ENCODE measurements at regions not wholly inside any gene's neighbourhood (a gene's known extent, or its start where the extent isn't known, plus 50 kb on each side); places are given as distances from the start of the nearest gene placed in this dataset.

DNA sequence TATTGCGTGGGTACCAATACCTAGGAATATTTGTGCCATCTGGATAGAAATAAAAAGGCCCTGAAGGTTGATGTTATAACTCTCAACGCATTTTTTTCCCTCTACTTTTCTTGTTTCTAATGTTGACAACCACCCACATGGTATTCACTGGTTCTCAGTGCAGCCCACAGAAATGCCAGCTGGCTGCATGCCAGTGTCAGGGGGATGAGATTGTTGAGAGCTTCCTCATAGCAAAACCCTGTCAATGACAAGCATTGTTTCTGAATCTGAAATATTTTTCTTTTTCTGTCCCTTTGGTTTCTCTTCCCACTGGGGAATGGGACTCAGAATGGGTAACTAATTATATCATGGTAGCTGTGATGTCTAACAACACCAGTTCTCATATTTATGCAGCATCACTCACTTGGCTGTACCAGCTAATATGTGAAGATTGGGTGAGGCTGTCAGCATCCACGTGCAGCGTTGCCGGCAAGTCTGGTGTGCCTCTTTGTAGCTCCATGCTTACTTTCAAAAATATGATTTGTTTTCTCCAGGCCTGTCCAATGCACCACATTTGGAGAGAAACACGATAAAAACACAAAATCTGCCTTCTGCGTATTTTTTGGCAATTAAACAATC, 284.6 kb downstream of the PTBP2 start:
- TF ChIP-seq, protein P1, sequence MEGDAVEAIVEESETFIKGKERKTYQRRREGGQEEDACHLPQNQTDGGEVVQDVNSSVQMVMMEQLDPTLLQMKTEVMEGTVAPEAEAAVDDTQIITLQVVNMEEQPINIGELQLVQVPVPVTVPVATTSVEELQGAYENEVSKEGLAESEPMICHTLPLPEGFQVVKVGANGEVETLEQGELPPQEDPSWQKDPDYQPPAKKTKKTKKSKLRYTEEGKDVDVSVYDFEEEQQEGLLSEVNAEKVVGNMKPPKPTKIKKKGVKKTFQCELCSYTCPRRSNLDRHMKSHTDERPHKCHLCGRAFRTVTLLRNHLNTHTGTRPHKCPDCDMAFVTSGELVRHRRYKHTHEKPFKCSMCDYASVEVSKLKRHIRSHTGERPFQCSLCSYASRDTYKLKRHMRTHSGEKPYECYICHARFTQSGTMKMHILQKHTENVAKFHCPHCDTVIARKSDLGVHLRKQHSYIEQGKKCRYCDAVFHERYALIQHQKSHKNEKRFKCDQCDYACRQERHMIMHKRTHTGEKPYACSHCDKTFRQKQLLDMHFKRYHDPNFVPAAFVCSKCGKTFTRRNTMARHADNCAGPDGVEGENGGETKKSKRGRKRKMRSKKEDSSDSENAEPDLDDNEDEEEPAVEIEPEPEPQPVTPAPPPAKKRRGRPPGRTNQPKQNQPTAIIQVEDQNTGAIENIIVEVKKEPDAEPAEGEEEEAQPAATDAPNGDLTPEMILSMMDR (IDR thresholded peaks at IDR 0.05; ENCODE audit: insufficient read depth, low read depth, low read length): no peak
- ChIA-PET POLR2A (no interaction called here), CTCF (interaction anchor here (1.7 to 1.9 kb wide), 2 partner anchors 9 to 11 kb away, joined by 4 to 7 read pairs; no protein-coding TSS in a partner anchor)
- Histone ChIP-seq H3K4me3 (ENCODE audit: low read depth, low read length) (no peak overlapping the region), H3K36me3 (ENCODE audit: control insufficient read depth, insufficient read depth, low read length) (no peaks in the 10 kb centered on the region), H3K27me3 (ENCODE audit: control insufficient read depth, insufficient read depth, low read length) (no peaks in the 10 kb centered on the region)
- peak; percentile 15 for DNase-seq (ENCODE audit: low read depth)

DNA sequence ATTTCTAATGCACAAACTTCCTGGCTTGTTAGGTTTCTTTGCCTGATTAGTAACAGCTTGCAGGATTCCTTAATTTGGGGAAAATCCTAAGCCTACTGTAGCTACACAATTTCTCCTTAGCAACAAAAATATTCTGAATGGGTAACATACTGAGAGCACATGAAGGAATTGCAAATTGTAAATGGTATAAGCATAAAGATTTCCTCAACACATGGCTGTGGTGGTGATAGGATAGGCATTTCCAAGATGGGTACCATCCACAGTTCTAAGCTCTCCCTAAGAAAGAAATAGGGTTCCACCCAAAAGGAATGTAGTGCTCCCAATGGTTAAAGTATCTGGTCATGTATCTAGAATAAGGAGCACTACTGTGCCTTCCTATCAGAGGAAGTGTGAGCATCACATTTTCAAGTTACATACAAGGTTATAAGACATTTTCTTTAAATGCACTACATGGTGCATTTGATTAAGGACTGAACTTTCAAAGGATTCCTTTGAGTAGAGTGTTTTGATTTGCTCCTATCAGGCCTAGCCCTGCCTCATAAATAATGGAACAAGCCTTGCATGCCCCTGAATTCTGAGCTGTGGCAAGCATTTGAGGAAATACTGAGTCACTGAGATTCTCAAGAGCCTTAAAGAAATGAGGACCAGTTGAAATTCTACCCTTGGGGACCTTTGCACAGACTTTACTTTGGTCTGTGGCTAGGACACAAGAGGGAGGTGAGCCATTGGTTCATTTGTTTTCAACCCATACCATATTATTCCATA, 286.4 kb downstream of the PTBP2 start:
- H3K27me3 ChIP-seq (ENCODE audit: control insufficient read depth, insufficient read depth, low read length): no peaks in the 10 kb centered on the region
- H3K4me3 ChIP-seq (ENCODE audit: low read depth, low read length): no peak overlapping the region
- ChIA-PET CTCF (interaction anchor here (1.9 kb wide), 1 partner anchor 13 kb away, joined by 7 read pairs; no protein-coding TSS in a partner anchor), POLR2A (no interaction called here)
- DNase-seq (ENCODE audit: low read depth): no peak
- no peaks in the 10 kb centered on the region for H3K36me3 ChIP-seq (ENCODE audit: control insufficient read depth, insufficient read depth, low read length)
- TF ChIP-seq, protein P1 (IDR thresholded peaks at IDR 0.05; ENCODE audit: insufficient read depth, low read depth, low read length): no peak

DNA sequence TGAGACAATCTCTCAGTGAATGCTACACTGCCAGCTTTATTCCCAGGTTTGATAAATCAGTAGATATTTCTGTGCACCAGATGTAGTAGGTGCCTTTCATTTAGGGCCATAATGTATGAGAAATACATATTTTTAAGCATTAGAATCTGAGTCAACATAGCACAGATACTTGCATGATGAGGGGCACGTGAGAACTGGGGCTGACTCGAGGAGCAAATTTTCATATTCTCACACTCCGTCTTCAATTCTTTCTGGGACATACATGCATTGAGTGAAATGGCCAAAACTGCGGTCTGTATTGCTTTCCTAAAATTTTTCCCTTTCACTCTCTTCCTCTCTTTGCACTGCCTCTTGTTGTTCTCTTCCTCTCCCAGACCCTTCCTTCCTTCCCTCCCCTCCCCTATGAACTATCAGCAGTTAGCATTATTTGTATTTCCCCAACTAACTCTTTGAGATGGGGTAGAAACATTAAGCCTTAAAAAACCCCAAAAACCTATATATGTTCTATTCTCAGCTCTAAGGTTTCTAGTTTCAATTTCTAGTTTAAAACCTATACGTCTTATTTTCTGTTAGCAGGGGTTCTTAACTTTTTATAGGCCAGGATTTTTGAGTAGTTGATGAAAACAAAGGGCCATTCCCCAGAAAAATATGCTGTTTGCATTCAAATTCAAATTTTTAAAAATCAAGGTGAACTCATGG, 289.1 kb downstream of the PTBP2 start:
- DNase-seq (ENCODE audit: low read depth): no peak
- TF ChIP-seq, protein P1 (IDR thresholded peaks at IDR 0.05; ENCODE audit: insufficient read depth, low read depth, low read length): no peak

DNA sequence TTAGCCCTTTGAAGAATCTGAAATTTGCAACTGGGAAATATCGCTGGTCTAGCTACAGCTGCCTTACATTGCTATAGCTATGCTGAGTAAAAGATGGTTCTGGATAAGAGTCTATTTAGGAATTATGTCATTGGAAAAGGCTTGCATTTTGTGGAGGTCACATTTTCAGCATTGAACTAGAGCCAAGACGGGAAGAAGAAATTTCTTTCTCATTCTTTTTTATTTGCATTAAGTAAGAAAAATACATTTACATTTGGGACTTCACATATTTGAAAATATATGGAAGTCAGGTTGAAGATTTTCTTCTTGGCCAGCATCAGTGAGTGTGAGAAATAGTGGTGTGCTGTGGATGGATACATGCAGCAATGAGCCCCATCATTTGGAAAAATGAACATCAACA, 291.6 kb downstream of the PTBP2 start:
- DNase-seq (ENCODE audit: low read depth): no peak
- no peaks in the 10 kb centered on the region for H3K36me3 ChIP-seq (ENCODE audit: control insufficient read depth, insufficient read depth, low read length)
- ChIA-PET POLR2A (no interaction called here), CTCF (no interaction called here)
- H3K27me3 ChIP-seq (ENCODE audit: control insufficient read depth, insufficient read depth, low read length): no peaks in the 10 kb centered on the region
- TF ChIP-seq, protein P1 (IDR thresholded peaks at IDR 0.05; ENCODE audit: insufficient read depth, low read depth, low read length): no peak
- no peak overlapping the region for H3K4me3 ChIP-seq (ENCODE audit: low read depth, low read length)

More for the DNA sequence above, 289.1 kb downstream of the PTBP2 start:
- CTCF ChIA-PET: interaction anchor here (0.7 kb wide), 1 partner anchor 30 kb away, joined by 4 read pairs; no protein-coding TSS in a partner anchor
- no peak overlapping the region for H3K4me3 ChIP-seq (ENCODE audit: low read depth, low read length)
- no peaks in the 10 kb centered on the region for H3K36me3 ChIP-seq (ENCODE audit: control insufficient read depth, insufficient read depth, low read length)
- POLR2A ChIA-PET: no interaction called here
- H3K27me3 ChIP-seq (ENCODE audit: control insufficient read depth, insufficient read depth, low read length): no peaks in the 10 kb centered on the region

DNA sequence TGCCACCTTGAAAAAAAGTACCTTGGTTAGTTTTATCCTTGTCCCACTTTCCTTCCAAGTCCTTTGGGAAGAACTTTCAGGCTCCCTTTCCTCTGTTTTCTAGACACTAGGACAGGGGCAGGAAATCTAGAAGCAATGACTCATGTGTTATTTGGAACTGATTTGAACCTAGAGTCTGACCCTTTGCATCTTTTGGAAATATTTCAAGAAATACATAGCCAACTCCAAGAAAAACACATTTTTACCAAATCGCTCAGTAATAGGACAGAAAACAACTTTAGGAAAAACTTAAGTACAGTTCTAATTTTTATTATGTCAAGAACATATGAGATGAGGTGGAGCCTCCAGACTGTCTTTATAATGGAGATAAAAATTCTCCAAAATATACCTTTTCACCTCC, 292.4 kb downstream of the PTBP2 start:
- ChIA-PET POLR2A (no interaction called here), CTCF (no interaction called here)
- Histone ChIP-seq H3K27me3 (ENCODE audit: control insufficient read depth, insufficient read depth, low read length) (no peaks in the 10 kb centered on the region), H3K4me3 (ENCODE audit: low read depth, low read length) (no peak overlapping the region), H3K36me3 (ENCODE audit: control insufficient read depth, insufficient read depth, low read length) (no peaks in the 10 kb centered on the region)
- TF ChIP-seq, protein P1 (IDR thresholded peaks at IDR 0.05; ENCODE audit: insufficient read depth, low read depth, low read length): no peak
- no peak for DNase-seq (ENCODE audit: low read depth)
